ENCODE measurements at regions not wholly inside any gene's neighbourhood (a gene's known extent, or its start where the extent isn't known, plus 50 kb on each side); places are given as distances from the start of the nearest gene placed in this dataset.

DNA sequence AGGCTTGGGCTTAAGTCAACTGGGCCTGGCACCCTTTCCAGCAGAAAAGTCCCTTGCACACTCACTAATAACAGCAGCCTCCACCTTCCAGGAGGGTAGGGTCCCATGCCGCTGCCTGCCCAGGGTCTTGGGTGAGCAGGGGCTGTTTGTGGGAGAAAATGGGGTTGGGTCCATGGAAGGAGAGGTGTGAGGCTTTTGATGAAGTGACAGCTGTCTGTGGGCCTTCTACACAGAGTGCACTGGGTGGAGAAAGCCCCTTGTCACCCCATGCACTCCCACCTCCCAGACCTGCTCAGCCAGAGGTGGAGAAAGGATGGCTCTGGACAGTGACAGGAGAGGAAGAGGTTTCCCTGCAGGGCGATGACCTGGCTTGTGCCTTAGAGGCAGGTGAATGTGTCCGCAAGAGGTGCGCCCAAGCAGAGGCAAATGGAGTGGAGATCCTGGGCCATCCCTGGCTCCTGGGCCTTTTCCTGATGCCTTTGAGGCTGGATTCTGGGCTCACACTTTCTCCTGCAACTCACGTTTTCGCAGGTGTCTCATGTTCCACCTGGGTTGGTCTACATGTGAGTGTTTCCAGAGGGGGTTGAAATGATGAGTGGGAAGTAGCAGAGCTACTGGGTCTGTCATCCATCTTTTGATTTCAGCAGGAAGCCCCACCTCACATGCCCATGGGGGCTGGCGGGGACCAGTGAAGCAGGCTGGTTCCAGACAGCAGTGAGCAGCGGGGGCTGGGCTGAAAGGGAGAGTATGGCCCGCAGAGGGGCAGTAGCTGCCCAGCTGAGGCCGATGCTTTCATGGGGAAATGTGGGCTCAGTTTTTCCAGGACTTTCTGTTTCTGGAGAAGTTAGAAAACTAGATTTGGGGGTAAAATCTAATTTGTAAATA, 85.2 kb upstream of the PRR23E start:
- TF ChIP-seq, protein P1, sequence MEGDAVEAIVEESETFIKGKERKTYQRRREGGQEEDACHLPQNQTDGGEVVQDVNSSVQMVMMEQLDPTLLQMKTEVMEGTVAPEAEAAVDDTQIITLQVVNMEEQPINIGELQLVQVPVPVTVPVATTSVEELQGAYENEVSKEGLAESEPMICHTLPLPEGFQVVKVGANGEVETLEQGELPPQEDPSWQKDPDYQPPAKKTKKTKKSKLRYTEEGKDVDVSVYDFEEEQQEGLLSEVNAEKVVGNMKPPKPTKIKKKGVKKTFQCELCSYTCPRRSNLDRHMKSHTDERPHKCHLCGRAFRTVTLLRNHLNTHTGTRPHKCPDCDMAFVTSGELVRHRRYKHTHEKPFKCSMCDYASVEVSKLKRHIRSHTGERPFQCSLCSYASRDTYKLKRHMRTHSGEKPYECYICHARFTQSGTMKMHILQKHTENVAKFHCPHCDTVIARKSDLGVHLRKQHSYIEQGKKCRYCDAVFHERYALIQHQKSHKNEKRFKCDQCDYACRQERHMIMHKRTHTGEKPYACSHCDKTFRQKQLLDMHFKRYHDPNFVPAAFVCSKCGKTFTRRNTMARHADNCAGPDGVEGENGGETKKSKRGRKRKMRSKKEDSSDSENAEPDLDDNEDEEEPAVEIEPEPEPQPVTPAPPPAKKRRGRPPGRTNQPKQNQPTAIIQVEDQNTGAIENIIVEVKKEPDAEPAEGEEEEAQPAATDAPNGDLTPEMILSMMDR (IDR thresholded peaks at IDR 0.05) = no peak
- no peak for TF ChIP-seq POLR2A (IDR thresholded peaks at IDR 0.05)

All from body of pancreas (tissue), 4 donors.